ENCODE measurements at regions not wholly inside any gene's neighbourhood (a gene's known extent, or its start where the extent isn't known, plus 50 kb on each side); places are given as distances from the start of the nearest gene placed in this dataset.

- no peak for DNase-seq
These were observed 351.1 kb upstream of the KLF6 start for GRCh38 chr10:4136121-4136520.

GRCh38 chr10:4132216-4132556 is 347.2 kb upstream of the KLF6 start:
- DNase-seq: no peak

GRCh38 chr10:4131407-4132215 is 346.6 kb upstream of the KLF6 start:
- no peak for DNase-seq

- no peak for DNase-seq
These were observed 345.7 kb upstream of the KLF6 start for GRCh38 chr10:4130685-4131084.

GRCh38 chr10:4129866-4130477 is 345.0 kb upstream of the KLF6 start:
- no peak for DNase-seq

GRCh38 chr10:4127518-4128315 is 342.7 kb upstream of the KLF6 start:
- no peak for DNase-seq

GRCh38 chr10:4125776-4126175 is 340.8 kb upstream of the KLF6 start:
- DNase-seq: no peak

GRCh38 chr10:4121502-4122380 is 336.7 kb upstream of the KLF6 start:
- no peak for DNase-seq

- no peak for DNase-seq
These were observed 335.3 kb upstream of the KLF6 start for GRCh38 chr10:4120096-4120853.

GRCh38 chr10:4119107-4119506 is 334.1 kb upstream of the KLF6 start:
- DNase-seq: no peak

- no peak for DNase-seq
These were observed 332.6 kb upstream of the KLF6 start for GRCh38 chr10:4117604-4118003.

GRCh38 chr10:4111643-4112042 is 326.6 kb upstream of the KLF6 start:
- DNase-seq: no peak

GRCh38 chr10:4109469-4109868 is 324.5 kb upstream of the KLF6 start:
- no peak for DNase-seq

GRCh38 chr10:4108693-4109092 is 323.7 kb upstream of the KLF6 start:
- DNase-seq: no peak

GRCh38 chr10:4107285-4107851 is 322.4 kb upstream of the KLF6 start:
- no peak for DNase-seq

GRCh38 chr10:4103603-4104002 is 318.6 kb upstream of the KLF6 start:
- DNase-seq: no peak

GRCh38 chr10:4102802-4103344 is 317.9 kb upstream of the KLF6 start:
- DNase-seq: no peak

GRCh38 chr10:4101918-4102654 is 317.1 kb upstream of the KLF6 start:
- no peak for DNase-seq

- no peak for DNase-seq
These were observed 315.4 kb upstream of the KLF6 start for GRCh38 chr10:4100380-4100779.

- DNase-seq: no peak
These were observed 314.2 kb upstream of the KLF6 start for GRCh38 chr10:4099202-4099601.

All from femur (tissue), 1 donor.